ENCODE measurements at regions not wholly inside any gene's neighbourhood (a gene's known extent, or its start where the extent isn't known, plus 50 kb on each side); places are given as distances from the start of the nearest gene placed in this dataset.

DNA sequence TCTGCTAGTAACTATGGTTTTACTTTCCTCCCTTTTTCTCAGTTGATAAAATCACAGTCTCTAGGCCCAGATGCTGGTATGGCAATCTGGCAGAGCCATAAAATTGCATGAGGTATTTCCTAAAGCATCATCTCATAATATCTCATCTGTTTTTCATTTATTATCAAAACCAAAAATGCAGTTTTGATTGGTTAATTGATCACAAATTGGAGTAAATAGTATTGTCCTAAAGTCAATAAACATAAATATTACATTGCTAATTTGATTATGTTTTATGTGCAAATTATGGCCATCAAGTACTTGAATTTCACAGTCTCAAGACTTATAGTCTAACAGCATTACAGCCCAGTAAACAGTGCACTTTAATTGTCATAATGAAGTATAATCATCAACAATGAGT is 2365.6 kb downstream of the ARAP2 start:
- H3K56ac ChIP-seq (replicated peaks; ENCODE audit: insufficient read length, low read depth, low read length): no peak overlapping the region
- no peaks in the 10 kb centered on the region for H3K79me2 ChIP-seq (ENCODE audit: control insufficient read depth in 1 of 2, insufficient read depth in 2 of 2, low read length in 2 of 2)
- H3K4ac ChIP-seq (replicated peaks; ENCODE audit: insufficient read length, low read depth, low read length): no peak overlapping the region
- no peak overlapping the region for H2BK12ac ChIP-seq (ENCODE audit: low read depth, low read length)
- H2AFZ ChIP-seq (ENCODE audit: low read length): no peak overlapping the region
- H2BK15ac ChIP-seq (ENCODE audit: low read length): no peak overlapping the region
- H3K9me3 ChIP-seq (ENCODE audit: insufficient read depth in 2 of 2, low read depth in 1 of 2, low read length in 1 of 2): no peaks in the 10 kb centered on the region
- POLR2A ChIA-PET (ENCODE audit: partially characterized antibody): no interaction called here
- TF ChIP-seq RAD21 (IDR thresholded peaks at IDR 0.05 in 1 of 2, conservative IDR thresholded peaks at IDR 0.05 in 1 of 2; ENCODE audit: low read depth in 2 of 2, low read length in 2 of 2) (no peak), CTBP2 (IDR thresholded peaks at IDR 0.05; ENCODE audit: borderline replicate concordance, insufficient read depth, insufficient read length, low read length) (no peak)
- TF ChIP-seq, protein P1, sequence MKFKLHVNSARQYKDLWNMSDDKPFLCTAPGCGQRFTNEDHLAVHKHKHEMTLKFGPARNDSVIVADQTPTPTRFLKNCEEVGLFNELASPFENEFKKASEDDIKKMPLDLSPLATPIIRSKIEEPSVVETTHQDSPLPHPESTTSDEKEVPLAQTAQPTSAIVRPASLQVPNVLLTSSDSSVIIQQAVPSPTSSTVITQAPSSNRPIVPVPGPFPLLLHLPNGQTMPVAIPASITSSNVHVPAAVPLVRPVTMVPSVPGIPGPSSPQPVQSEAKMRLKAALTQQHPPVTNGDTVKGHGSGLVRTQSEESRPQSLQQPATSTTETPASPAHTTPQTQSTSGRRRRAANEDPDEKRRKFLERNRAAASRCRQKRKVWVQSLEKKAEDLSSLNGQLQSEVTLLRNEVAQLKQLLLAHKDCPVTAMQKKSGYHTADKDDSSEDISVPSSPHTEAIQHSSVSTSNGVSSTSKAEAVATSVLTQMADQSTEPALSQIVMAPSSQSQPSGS (IDR thresholded peaks at IDR 0.05; ENCODE audit: low read length): no peak
- no peak overlapping the region for H4K5ac ChIP-seq (ENCODE audit: insufficient read length, low read depth, low read length)
- no peak overlapping the region for H3K9ac ChIP-seq (replicated peaks in 1 of 4; ENCODE audit: extremely low read depth in 1 of 4, low read depth in 3 of 4, low read length in 3 of 4)
- no peak overlapping the region for H4K8ac ChIP-seq (ENCODE audit: extremely low read depth, insufficient read depth, low read length)
- H3K14ac ChIP-seq (ENCODE audit: insufficient read length): no peak overlapping the region
- no peak overlapping the region for H2BK5ac ChIP-seq (ENCODE audit: low read depth, low read length)
- H2BK20ac ChIP-seq (ENCODE audit: low read length): no peak overlapping the region
- H3K36me3 ChIP-seq (ENCODE audit: control insufficient read depth in 2 of 4, insufficient read depth in 4 of 4, low read length in 3 of 4): no peaks in the 10 kb centered on the region
- H3K23me2 ChIP-seq (ENCODE audit: low read depth, low read length): no peaks in the 10 kb centered on the region
- no peak overlapping the region for H3K4me2 ChIP-seq (ENCODE audit: insufficient read depth in 1 of 2, low read depth in 2 of 2, low read length in 2 of 2)
- H3K23ac ChIP-seq (ENCODE audit: insufficient read length): no peak overlapping the region
- no peak overlapping the region for H3K18ac ChIP-seq (ENCODE audit: extremely low read depth, low read length)
- FAIRE-seq: no peak
- CTCF ChIA-PET (ENCODE audit: partially characterized antibody): no interaction called here
- H3K4me3 ChIP-seq (ENCODE audit: extremely low read depth in 1 of 4, insufficient read depth in 2 of 4, low read depth in 3 of 4, low read length in 4 of 4): no peak overlapping the region
- H3K27ac ChIP-seq (ENCODE audit: low read depth, low read length): no peak overlapping the region
- no peaks in the 10 kb centered on the region for H3K79me1 ChIP-seq (ENCODE audit: low read depth, low read length)
- no peak for DNase-seq (ENCODE audit: low read depth in 1 of 2, low spot score in 2 of 2)
- no peaks in the 10 kb centered on the region for H4K20me1 ChIP-seq (replicated peaks in 1 of 2; ENCODE audit: control insufficient read depth in 1 of 2, insufficient read depth in 2 of 2, low read length in 2 of 2)
- no peaks in the 10 kb centered on the region for H3K27me3 ChIP-seq (replicated peaks in 1 of 4; ENCODE audit: control insufficient read depth in 3 of 4, extremely low read depth in 1 of 4, insufficient read depth in 3 of 4, low read length in 3 of 4)
- H4K91ac ChIP-seq (replicated peaks; ENCODE audit: insufficient read length, low read length): no peak overlapping the region
- H2AK5ac ChIP-seq (ENCODE audit: low read depth, low read length): no peak overlapping the region
- no peaks in the 10 kb centered on the region for H3K4me1 ChIP-seq (replicated peaks in 1 of 4; ENCODE audit: control insufficient read depth in 3 of 4, insufficient read depth in 4 of 4, low read length in 3 of 4)
- H2BK120ac ChIP-seq (replicated peaks; ENCODE audit: low read depth, low read length): no peak overlapping the region
